NCI-H446 (cell line): ENCODE measurements at regions not wholly inside any gene's neighbourhood (a gene's known extent, or its start where the extent isn't known, plus 50 kb on each side); places are given as distances from the start of the nearest gene placed in this dataset.

ENCODE experiments used
- DNase-seq, 2 experiments: peaks; one replicate each; lab custom pipeline; 2025; lab: John Stamatoyannopoulos, UW

- DNase-seq: no peak
Observed at GRCh38 chr5:2532809-2533208, 218.7 kb downstream of the IRX2 start.

- no peak for DNase-seq
Observed at GRCh38 chr5:2531318-2531717, 220.2 kb downstream of the IRX2 start.

GRCh38 chr5:2530609-2531008 is 220.9 kb downstream of the IRX2 start:
- DNase-seq: no peak

GRCh38 chr5:2529371-2530092 is 221.9 kb downstream of the IRX2 start:
- no peak for DNase-seq

- DNase-seq: no peak
Observed at GRCh38 chr5:2525351-2525750, 226.1 kb downstream of the IRX2 start.

GRCh38 chr5:2524620-2525019 is 226.9 kb downstream of the IRX2 start:
- no peak for DNase-seq

- DNase-seq: no peak
Observed at GRCh38 chr5:2523180-2523579, 228.3 kb downstream of the IRX2 start.

GRCh38 chr5:2522372-2522771 is 229.1 kb downstream of the IRX2 start:
- DNase-seq: no peak

GRCh38 chr5:2519153-2519552 is 232.3 kb downstream of the IRX2 start:
- DNase-seq: no peak

GRCh38 chr5:2517451-2517850 is 234.0 kb downstream of the IRX2 start:
- DNase-seq: no peak

- no peak for DNase-seq
Observed at GRCh38 chr5:2515180-2515764, 236.2 kb downstream of the IRX2 start.

GRCh38 chr5:2514484-2514883 is 237.0 kb downstream of the IRX2 start:
- DNase-seq: no peak

GRCh38 chr5:2511706-2512105 is 239.8 kb downstream of the IRX2 start:
- DNase-seq: no peak

GRCh38 chr5:2511126-2511525 is 240.4 kb downstream of the IRX2 start:
- DNase-seq: no peak

GRCh38 chr5:2509527-2509926 is 241.9 kb downstream of the IRX2 start:
- DNase-seq: no peak

GRCh38 chr5:2508514-2508913 is 243.0 kb downstream of the IRX2 start:
- DNase-seq: no peak

- DNase-seq: no peak
Observed at GRCh38 chr5:2507611-2508010, 243.9 kb downstream of the IRX2 start.

GRCh38 chr5:2506603-2507002 is 244.9 kb downstream of the IRX2 start:
- DNase-seq: no peak

GRCh38 chr5:2505217-2505616 is 246.3 kb downstream of the IRX2 start:
- DNase-seq: no peak

GRCh38 chr5:2502970-2503594 is 248.4 kb downstream of the IRX2 start:
- DNase-seq: no peak

- no peak for DNase-seq
Observed at GRCh38 chr5:2499917-2500316, 251.6 kb downstream of the IRX2 start.

GRCh38 chr5:2496891-2497290 is 254.6 kb downstream of the IRX2 start:
- no peak for DNase-seq

- no peak for DNase-seq
Observed at GRCh38 chr5:2496126-2496525, 255.4 kb downstream of the IRX2 start.

GRCh38 chr5:2493356-2493755 is 258.1 kb downstream of the IRX2 start:
- no peak for DNase-seq
